HTR-8/SVneo (cell line): ENCODE measurements at regions not wholly inside any gene's neighbourhood (a gene's known extent, or its start where the extent isn't known, plus 50 kb on each side); places are given as distances from the start of the nearest gene placed in this dataset.
"Not testable (repeated sequence)": the region's sequence is repeated elsewhere in the genome, so short reads cannot be mapped to it uniquely, and the experiment has no call there.

Experiments
- DNase-seq: peaks from one replicate; pipeline ENCODE4 v3.0.0; 2011; ENCODE audit warnings: low spot score, mixed read lengths; ENCODE audit not compliant: insufficient read length
- FAIRE-seq: peaks from 2 replicates; lab custom pipeline; 2011; peaks lifted over from hg19 to GRCh38; lab: Jason Lieb, UNC

- DNase-seq (no peak), FAIRE-seq (no peak)
Measured at GRCh38 chr2:34815052-34815741, 1216.1 kb upstream of the FAM98A start.

GRCh38 chr2:34810456-34810855 lies 1211.4 kb upstream of the FAM98A start:
- DNase-seq: no peak
- no peak for FAIRE-seq

- no peak for FAIRE-seq
- no peak for DNase-seq
Measured at GRCh38 chr2:34808426-34808825, 1209.3 kb upstream of the FAM98A start.

DNA sequence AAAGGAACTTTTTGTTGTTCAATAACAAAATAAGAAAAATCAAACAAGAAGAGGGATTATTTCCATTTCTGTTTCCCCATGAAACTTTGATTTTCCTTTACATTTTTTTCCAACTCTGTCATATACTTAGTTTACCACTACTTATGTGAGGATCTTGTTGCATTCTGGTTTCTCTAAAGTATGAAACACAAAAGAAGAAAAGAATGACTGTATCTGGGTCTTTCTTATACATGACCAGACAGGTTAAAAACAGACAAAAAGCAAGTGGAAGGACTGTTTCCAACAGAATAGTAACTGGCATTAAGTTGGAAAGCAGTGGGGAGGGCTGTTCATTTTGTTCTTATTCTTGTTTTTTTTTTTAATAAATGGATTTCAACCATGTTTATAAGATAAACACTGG lies 1207.8 kb upstream of the FAM98A start:
- DNase-seq (no peak), FAIRE-seq (no peak)

DNA sequence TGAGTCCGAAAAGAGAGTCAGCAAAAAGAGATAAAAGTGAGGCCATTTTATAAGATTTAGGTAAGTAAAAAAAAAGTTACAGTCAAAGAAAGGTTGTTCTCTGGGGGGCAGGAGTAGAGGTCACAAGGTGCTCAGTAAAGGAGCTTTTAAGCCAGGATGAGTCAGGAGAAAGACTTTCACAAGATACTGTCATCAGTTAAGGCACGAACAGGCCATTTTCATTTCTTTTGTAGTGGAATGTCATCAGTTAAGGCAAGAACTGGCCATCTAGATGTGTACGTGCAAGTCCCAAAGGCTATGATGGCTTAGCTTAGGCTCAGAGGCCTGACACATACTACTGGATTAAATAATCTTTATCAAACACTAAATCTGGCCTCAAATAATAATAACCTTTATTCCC lies 1207.3 kb upstream of the FAM98A start:
- no peak for FAIRE-seq
- DNase-seq: no peak

GRCh38 chr2:34799556-34799955 lies 1200.5 kb upstream of the FAM98A start:
- no peak for DNase-seq
- FAIRE-seq: no peak

DNA sequence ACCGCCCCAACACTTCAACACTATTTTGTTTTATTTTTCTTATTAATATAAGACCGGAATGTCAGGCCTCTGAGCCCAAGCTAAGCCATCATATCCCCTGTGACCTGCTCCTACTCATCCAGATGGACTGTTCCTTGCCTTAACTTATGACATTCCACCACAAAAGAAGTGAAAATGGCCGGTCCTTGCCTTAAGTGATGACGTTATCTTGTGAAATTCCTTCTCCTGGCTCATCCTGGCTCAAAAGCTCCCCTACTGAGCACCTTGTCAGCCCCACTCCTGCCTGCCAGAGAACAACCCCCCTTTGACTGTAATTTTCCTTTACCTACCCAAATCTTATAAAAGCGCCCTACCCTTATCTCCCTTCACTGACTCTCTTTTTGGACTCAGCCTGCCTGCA lies 1196.5 kb upstream of the FAM98A start:
- DNase-seq, FAIRE-seq: not testable (repeated sequence)

DNA sequence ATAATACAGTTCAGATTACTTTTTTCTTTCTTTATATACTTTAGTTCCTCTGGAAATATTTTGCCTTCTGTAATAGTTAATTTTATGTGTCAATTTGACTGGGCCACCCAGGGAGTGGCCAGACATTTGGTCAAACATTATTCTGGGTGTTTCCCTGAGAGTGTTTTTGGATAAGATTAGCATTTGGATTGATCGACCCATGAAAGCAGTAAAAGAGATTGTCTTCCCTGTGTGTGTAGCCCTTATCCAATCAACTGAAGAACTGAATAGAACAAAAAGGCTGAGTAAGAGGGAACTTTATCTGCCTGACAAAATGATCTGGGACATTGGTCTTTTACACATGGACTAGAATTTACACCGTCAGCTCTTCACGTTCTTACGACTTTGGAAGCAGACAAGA lies 1190.1 kb upstream of the FAM98A start:
- DNase-seq: no peak
- FAIRE-seq: no peak

DNA sequence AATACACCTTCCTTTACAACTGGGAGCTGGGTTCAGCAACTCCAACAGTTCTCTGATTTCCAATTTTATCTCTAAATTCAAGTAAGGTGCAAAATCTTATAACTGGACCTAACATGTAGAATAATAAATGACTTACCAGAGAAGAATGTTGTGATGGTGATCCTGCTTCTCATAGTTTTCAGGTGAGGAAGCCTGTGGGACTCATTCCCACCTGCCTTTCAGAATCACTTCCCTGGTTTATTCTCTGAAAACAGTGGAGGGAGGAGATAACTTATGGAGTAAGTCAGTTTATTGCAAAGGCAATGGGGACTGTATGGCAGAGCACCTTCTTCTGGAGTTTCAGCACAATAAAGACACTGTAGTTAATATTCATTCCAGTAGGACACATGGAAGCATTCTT lies 1188.2 kb upstream of the FAM98A start:
- FAIRE-seq (no peak), DNase-seq (no peak)

DNA sequence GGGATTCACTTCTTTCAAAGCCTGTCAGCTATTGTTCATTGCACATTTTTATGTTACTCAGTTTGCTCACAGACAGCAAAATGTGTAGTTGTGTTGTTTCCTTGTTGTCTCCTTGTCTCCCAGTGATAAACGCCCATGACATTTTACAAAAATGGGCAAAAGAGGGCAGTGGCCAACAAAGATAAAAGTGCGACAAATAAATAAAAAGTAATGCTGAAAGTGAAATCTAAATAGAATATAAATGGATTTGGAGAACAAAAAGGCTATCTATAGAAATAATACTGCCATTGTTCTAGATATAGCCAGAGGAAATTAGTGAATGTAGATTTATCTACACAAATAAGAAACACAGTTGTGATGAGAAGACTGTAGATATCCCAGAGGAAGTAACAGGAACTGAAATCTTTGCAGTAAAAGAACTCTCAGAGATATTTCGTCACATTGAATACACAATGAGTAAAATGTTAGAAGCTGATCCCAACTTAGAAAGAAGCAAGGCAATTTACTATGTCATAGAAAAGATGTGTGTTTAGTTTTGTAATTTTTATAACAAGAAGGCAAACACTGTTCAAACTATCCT lies 1186.2 kb upstream of the FAM98A start:
- FAIRE-seq: no peak
- no peak for DNase-seq

DNA sequence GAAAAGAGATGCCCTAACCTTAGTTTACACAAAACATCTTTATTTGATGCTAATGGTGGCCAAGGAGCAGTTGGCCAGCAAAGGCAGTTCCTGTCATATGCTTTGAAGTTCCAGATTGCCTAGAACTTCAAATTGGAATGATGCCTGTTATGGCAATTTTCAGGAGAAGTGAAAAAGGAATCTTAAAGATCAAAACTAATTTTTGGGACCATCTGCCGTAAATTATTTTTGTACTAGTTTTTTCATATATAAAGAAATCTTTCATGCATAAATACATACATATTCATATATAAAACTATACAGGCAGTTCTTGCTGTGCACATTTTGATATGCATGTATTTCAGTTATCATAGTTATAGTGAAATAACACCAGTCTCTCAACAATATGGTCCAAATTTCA lies 1185.6 kb upstream of the FAM98A start:
- no peak for FAIRE-seq
- no peak for DNase-seq

DNA sequence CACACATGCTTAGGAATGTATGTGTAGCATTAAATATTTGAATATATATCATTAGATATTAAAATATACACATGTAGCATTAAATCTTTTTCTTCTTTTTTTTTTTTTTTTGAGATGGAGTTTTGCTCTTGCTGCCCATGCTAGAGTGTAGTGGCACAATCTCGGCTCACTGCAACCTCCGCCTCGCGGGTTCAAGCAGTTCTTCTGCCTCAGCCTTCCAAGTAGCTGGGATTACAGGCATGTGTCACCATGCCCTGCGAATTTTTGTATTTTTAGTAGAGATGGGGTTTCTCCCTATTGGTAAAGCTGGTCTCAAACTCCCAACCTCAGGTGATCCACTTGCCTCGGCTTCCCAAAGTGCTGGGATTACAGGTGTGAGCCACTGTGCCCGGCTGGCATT lies 1151.6 kb upstream of the FAM98A start:
- DNase-seq, FAIRE-seq: not testable (repeated sequence)

DNA sequence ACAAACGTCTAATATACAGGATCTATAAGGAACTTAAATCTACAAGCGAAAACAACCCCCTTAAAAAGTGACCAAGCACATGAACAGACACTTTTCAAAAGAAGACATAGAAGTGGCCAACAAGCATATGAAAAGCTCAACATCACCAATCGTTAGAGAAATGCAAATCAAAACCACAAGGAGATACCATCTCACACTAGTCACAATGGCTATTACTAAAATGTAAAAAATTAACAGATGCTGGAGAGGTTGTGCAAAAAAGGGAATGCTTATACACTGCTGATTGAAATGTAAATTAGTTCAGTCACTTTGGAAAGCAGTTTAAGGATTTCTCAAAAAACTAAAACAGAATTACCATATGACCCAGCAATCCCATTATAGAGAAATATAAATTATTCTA lies 1148.5 kb upstream of the FAM98A start:
- DNase-seq: no peak
- FAIRE-seq: no peak

DNA sequence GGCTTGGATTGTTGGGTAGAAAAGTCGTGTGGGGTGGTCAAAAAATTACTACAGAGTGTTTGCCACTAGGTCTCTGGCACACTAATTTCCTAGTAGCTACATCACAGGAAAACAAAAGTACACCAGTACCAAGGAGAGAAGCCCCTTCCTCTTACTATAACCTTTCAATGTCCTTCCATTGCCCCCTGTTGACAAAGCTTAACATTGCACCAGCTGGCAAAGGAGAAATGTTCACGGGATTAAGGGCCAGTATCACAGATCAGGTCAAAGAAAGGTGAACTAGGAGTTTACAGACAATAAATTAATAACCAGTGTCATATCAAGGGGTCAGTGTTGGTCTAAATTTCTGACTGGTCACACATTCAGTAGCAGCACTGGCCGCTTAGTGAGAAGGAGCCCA lies 1139.6 kb upstream of the FAM98A start:
- DNase-seq (no peak), FAIRE-seq (no peak)

GRCh38 chr2:34737146-34737545 lies 1138.0 kb upstream of the FAM98A start:
- DNase-seq: no peak
- no peak for FAIRE-seq

- no peak for FAIRE-seq
- no peak for DNase-seq
Measured at GRCh38 chr2:34736482-34736881, 1137.4 kb upstream of the FAM98A start.

- no peak for FAIRE-seq
Measured at GRCh38 chr2:34734662-34735061, 1135.6 kb upstream of the FAM98A start.

DNA sequence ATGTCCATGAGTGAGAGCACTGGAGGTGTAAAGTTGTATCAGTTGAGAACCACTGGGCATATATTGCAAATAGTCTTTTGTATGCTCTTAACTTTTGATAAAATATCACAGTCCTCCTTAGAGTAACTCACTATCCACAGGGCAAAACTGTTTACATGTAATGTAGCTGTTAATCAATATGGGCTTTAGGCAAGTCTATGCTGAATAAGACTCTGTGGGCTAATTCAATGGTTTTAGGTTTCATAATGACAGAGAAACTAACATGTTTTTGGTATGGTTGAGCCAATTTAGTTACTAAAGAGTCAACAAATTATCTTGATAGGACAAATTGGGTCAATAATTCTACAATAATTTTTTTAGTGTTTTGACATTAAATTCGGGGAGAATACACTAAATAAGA lies 1134.9 kb upstream of the FAM98A start:
- DNase-seq: no peak
- no peak for FAIRE-seq

More at GRCh38 chr2:34734662-34735061, 1135.6 kb upstream of the FAM98A start:
- no peak for DNase-seq

GRCh38 chr2:34731292-34731691 lies 1132.2 kb upstream of the FAM98A start:
- FAIRE-seq (no peak), DNase-seq (no peak)

DNA sequence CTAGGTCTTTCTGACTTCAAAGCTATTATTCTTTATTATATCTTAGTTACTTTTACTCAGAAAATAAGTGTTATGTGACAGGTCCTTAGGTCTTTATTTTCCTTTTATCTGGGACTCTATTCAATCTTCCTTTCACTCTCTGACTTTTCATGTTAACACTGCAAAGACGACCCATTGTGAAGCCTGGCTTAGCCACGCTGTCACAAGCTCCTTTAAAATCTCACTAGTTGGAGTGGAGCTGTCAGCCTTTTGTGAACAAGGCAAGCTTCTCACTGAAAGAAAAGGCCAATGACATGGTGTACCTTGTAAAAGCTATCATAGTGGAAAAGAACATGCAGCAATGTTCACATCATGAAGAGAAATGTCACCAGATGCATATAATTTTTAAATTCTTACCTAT lies 1130.7 kb upstream of the FAM98A start:
- FAIRE-seq (no peak), DNase-seq (no peak)

DNA sequence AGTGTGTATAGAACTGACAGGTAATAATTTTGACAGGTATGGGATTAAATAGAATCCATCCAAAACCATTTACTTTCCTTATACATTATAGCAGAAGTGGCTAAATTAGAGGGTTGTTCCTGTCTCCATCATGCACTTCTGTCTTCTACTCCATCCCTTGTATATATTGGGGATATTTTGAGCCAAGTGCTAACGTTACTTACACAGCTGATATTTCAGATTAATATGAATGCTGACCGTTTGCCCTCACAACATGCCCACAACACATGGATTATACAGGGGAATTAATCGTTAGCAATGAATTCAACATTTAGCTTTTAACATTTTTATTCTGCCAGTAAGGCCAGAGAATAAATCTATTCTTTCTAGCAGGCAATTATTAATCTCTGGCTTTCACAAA lies 1125.0 kb upstream of the FAM98A start:
- FAIRE-seq (no peak), DNase-seq (no peak)

DNA sequence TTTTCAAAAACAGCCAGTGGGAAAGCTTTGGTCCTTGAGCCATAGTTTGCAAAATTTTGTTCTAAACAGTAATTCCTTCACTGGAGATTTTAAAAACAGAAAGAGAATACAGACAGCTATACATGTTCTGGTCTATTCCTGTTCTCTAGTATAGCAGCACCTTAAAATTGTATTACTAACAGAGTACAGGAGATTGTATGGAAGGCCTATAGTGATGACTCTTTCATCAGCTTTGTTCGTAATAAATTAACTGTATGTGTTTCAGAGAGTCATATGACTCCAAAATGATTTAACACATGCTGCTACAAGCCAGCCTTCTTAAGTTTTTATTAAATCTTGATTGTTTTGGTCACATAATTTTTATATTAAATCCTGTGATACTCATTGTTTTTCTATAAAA lies 1124.6 kb upstream of the FAM98A start:
- DNase-seq: no peak
- FAIRE-seq: no peak
